Vagina (tissue), 2 donors: ENCODE measurements at regions not wholly inside any gene's neighbourhood (a gene's known extent, or its start where the extent isn't known, plus 50 kb on each side); places are given as distances from the start of the nearest gene placed in this dataset.

Source experiments
- POLR2AphosphoS5 ChIP-seq, 2 donors: sonication (generic); formaldehyde crosslinking; IDR thresholded peaks; one replicate each; pipeline ENCODE4 v1.9.0; 2017; ENCODE audit warnings: antibody characterized with exemption in 2 of 2, mild to moderate bottlenecking in 2 of 2, low read depth in 1 of 2; ENCODE audit not compliant: insufficient read depth in 1 of 2
- TF ChIP-seq, protein P1 (sequence below), 3 experiments: fragments of 450-650 bp in 2 of 3; fragments of 200-600 bp in 1 of 3; sonication (generic) in 1 of 3; IDR thresholded peaks; one replicate each; pipeline ENCODE4 v1.5.1; 2017 to 2019; ENCODE audit warnings: antibody characterized with exemption in 3 of 3, mild to moderate bottlenecking in 2 of 3, moderate library complexity in 2 of 3

DNA sequence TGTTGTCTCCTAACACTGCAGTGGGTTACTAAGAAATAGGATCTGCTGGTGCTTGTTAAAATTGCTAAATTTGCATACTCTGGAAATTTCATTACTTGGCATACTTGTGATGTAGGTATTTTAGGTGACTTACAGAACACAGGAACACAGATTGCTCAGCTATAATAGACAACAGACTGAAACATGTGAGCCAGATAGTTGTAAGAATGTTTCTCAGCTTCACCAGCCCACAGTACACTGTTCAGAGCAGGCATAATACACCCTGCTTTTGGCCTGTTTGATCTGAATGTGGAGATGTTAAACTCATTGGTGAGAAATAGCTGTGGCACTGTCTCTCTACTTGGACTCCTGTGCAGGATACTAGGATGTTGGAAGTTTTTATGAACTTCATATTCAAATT lies 275.7 kb downstream of the CSNK1G3 start:
- no peak for TF ChIP-seq POLR2AphosphoS5 (IDR thresholded peaks at IDR 0.05; ENCODE audit: insufficient read depth in 1 of 2, low read depth in 1 of 2)
- TF ChIP-seq, protein P1, sequence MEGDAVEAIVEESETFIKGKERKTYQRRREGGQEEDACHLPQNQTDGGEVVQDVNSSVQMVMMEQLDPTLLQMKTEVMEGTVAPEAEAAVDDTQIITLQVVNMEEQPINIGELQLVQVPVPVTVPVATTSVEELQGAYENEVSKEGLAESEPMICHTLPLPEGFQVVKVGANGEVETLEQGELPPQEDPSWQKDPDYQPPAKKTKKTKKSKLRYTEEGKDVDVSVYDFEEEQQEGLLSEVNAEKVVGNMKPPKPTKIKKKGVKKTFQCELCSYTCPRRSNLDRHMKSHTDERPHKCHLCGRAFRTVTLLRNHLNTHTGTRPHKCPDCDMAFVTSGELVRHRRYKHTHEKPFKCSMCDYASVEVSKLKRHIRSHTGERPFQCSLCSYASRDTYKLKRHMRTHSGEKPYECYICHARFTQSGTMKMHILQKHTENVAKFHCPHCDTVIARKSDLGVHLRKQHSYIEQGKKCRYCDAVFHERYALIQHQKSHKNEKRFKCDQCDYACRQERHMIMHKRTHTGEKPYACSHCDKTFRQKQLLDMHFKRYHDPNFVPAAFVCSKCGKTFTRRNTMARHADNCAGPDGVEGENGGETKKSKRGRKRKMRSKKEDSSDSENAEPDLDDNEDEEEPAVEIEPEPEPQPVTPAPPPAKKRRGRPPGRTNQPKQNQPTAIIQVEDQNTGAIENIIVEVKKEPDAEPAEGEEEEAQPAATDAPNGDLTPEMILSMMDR (IDR thresholded peaks at IDR 0.05), result no peak
